WTC11 (cell line): ENCODE measurements at regions not wholly inside any gene's neighbourhood (a gene's known extent, or its start where the extent isn't known, plus 50 kb on each side); places are given as distances from the start of the nearest gene placed in this dataset.

ENCODE experiments used
- ATAC-seq: fragments of 200-7000 bp; cut with Tn5 transposase; 2 replicates; pipeline ENCODE4 v1.10.0; 2021; ENCODE audit warnings: mild to moderate bottlenecking, moderate library complexity
- CTCF ChIA-PET: fragments of 300-600 bp; sonication (Branson Sonifier 250); formaldehyde crosslinking; loops from one replicate; lab custom pipeline; 2021; ENCODE audit warnings: antibody characterized with exemption; lab: Charles Lee
- POLR2A ChIA-PET: fragments of 350-600 bp; sonication (Branson Sonifier 250); formaldehyde crosslinking; loops from one replicate; lab custom pipeline; 2021; ENCODE audit warnings: antibody characterized with exemption; lab: Charles Lee
- DNase-seq: peaks from one replicate; pipeline ENCODE4 v3.0.0; 2021; ENCODE audit warnings: low spot score
- H3K27ac Mint-ChIP-seq: 2 replicates; pipeline ENCODE4 v1.8.0; 2021; ENCODE audit warnings: mixed read lengths
- H3K27me3 Mint-ChIP-seq: 2 replicates; pipeline ENCODE4 v1.8.0; 2021; ENCODE audit warnings: low read depth, mild to moderate bottlenecking, moderate library complexity, mixed read lengths
- H3K36me3 Mint-ChIP-seq: 2 replicates; pipeline ENCODE4 v1.8.0; 2021; ENCODE audit warnings: mixed read lengths
- H3K4me1 Mint-ChIP-seq: 2 replicates; pipeline ENCODE4 v1.8.0; 2022; ENCODE audit warnings: mixed read lengths
- H3K4me3 Mint-ChIP-seq: 2 replicates; pipeline ENCODE4 v1.8.0; 2021; ENCODE audit warnings: mild to moderate bottlenecking, moderate library complexity, mixed read lengths
- H3K9me3 Mint-ChIP-seq: 2 replicates; pipeline ENCODE4 v1.8.0; 2021; ENCODE audit warnings: mixed read lengths
- AFF4 ChIP-seq: sonication (generic); formaldehyde crosslinking; IDR thresholded peaks from 2 replicates; pipeline ENCODE4 v1.8.1; 2023; ENCODE audit warnings: mild to moderate bottlenecking, missing genetic modification reagents, borderline replicate concordance
- ARID4B ChIP-seq: sonication (generic); formaldehyde crosslinking; IDR thresholded peaks from 2 replicates; pipeline ENCODE4 v1.8.0; 2023; ENCODE audit warnings: missing genetic modification reagents, mild to moderate bottlenecking, borderline replicate concordance
- E2F1 ChIP-seq: sonication (generic); formaldehyde crosslinking; IDR thresholded peaks from 2 replicates; pipeline ENCODE4 v1.8.0; 2022; ENCODE audit warnings: mild to moderate bottlenecking, missing genetic modification reagents
- E2F5 ChIP-seq: sonication (generic); formaldehyde crosslinking; IDR thresholded peaks from 2 replicates; pipeline ENCODE4 v1.8.1; 2022; ENCODE audit warnings: mild to moderate bottlenecking, moderate library complexity, missing genetic modification reagents
- ELF4 ChIP-seq: sonication (generic); formaldehyde crosslinking; IDR thresholded peaks from 2 replicates; pipeline ENCODE4 v1.8.1; 2022; ENCODE audit warnings: low read depth, mild to moderate bottlenecking, moderate library complexity, missing genetic modification reagents
- ERG ChIP-seq: fragments of 250-450 bp; sonication (Bioruptor Pico); IDR thresholded peaks from 2 replicates; pipeline ENCODE4 v1.8.0; 2021; ENCODE audit warnings: mild to moderate bottlenecking
- KAT7 ChIP-seq: sonication (generic); formaldehyde crosslinking; IDR thresholded peaks from 2 replicates; pipeline ENCODE4 v1.8.1; 2023; ENCODE audit warnings: missing genetic modification reagents, mild to moderate bottlenecking, borderline replicate concordance
- NFYB ChIP-seq: sonication (generic); formaldehyde crosslinking; conservative IDR thresholded peaks from 2 replicates; pipeline ENCODE4 v1.8.0; 2022; ENCODE audit warnings: low read depth, missing genetic modification reagents
- NR1H2 ChIP-seq: sonication (generic); formaldehyde crosslinking; IDR thresholded peaks from 2 replicates; pipeline ENCODE4 v1.9.0; 2021; ENCODE audit warnings: mild to moderate bottlenecking, moderate library complexity, missing genetic modification reagents
- OVOL2 ChIP-seq: fragments of 250-450 bp; sonication (Bioruptor Pico); IDR thresholded peaks from 2 replicates; pipeline ENCODE4 v1.9.0; 2021; ENCODE audit warnings: mild to moderate bottlenecking, borderline replicate concordance
- TEAD1 ChIP-seq: sonication (generic); formaldehyde crosslinking; IDR thresholded peaks from 2 replicates; pipeline ENCODE4 v1.8.0; 2022; ENCODE audit warnings: mild to moderate bottlenecking, missing genetic modification reagents
- TP53 ChIP-seq: sonication (generic); formaldehyde crosslinking; IDR thresholded peaks from 2 replicates; pipeline ENCODE4 v1.8.1; 2023; ENCODE audit warnings: mild to moderate bottlenecking, missing genetic modification reagents
- ZMAT4 ChIP-seq: fragments of 250-450 bp; sonication (Bioruptor Pico); IDR thresholded peaks from 2 replicates; pipeline ENCODE4 v1.9.0; 2021; ENCODE audit warnings: mild to moderate bottlenecking
- ZNF219 ChIP-seq: sonication (generic); formaldehyde crosslinking; IDR thresholded peaks from 2 replicates; pipeline ENCODE4 v1.8.0; 2023; ENCODE audit warnings: missing genetic modification reagents, mild to moderate bottlenecking, borderline replicate concordance
- ZNF396 ChIP-seq: fragments of 250-450 bp; sonication (Bioruptor Pico); IDR thresholded peaks from 2 replicates; pipeline ENCODE4 v1.8.0; 2021; ENCODE audit warnings: mild to moderate bottlenecking, moderate library complexity, borderline replicate concordance
- ZNF425 ChIP-seq: fragments of 250-450 bp; sonication (Bioruptor Pico); conservative IDR thresholded peaks from 2 replicates; pipeline ENCODE4 v1.9.0; 2021; ENCODE audit warnings: mild to moderate bottlenecking
- ZNF532 ChIP-seq: fragments of 250-450 bp; sonication (Bioruptor Pico); IDR thresholded peaks from 2 replicates; pipeline ENCODE4 v1.9.0; 2021; ENCODE audit warnings: mild to moderate bottlenecking, borderline replicate concordance

- TF ChIP-seq TP53, result no peak
Observed at GRCh38 chr14:96746101-96746500, 51.1 kb upstream of the VRK1 start (continued).

GRCh38 chr14:96747006-96747405, 50.2 kb upstream of the VRK1 start:
- CTCF ChIA-PET, result no interaction called here
- peaks cover 6% of the 10 kb centered on the region for H3K27me3 Mint-ChIP-seq
- H3K4me3 Mint-ChIP-seq, result no peak overlapping the region
- no peak overlapping the region for H3K27ac Mint-ChIP-seq
- ATAC-seq (no peak), DNase-seq (no peak)
- POLR2A ChIA-PET, result no interaction called here
- H3K36me3 Mint-ChIP-seq, result no peaks in the 10 kb centered on the region
- TF ChIP-seq ELF4 (CRISPR knock-in tag) (no peak), ZNF219 (CRISPR knock-in tag) (no peak), ZNF532 (CRISPR knock-in tag) (no peak), NR1H2 (no peak), KAT7 (CRISPR knock-in tag) (no peak), E2F5 (no peak), ZMAT4 (CRISPR knock-in tag) (no peak), ZNF396 (CRISPR knock-in tag) (no peak), ZNF425 (CRISPR knock-in tag) (no peak), E2F1 (CRISPR knock-in tag) (no peak), ERG (CRISPR knock-in tag) (no peak), TEAD1 (no peak), AFF4 (CRISPR knock-in tag) (no peak), ARID4B (CRISPR knock-in tag) (no peak), NFYB (CRISPR knock-in tag) (no peak), OVOL2 (no peak)
- no peaks in the 10 kb centered on the region for H3K9me3 Mint-ChIP-seq
- H3K4me1 Mint-ChIP-seq, result peaks cover 3% of the 10 kb centered on the region; the same call in 1 of the 2 replicates
